ENCODE measurements at regions not wholly inside any gene's neighbourhood (a gene's known extent, or its start where the extent isn't known, plus 50 kb on each side); places are given as distances from the start of the nearest gene placed in this dataset.

DNA sequence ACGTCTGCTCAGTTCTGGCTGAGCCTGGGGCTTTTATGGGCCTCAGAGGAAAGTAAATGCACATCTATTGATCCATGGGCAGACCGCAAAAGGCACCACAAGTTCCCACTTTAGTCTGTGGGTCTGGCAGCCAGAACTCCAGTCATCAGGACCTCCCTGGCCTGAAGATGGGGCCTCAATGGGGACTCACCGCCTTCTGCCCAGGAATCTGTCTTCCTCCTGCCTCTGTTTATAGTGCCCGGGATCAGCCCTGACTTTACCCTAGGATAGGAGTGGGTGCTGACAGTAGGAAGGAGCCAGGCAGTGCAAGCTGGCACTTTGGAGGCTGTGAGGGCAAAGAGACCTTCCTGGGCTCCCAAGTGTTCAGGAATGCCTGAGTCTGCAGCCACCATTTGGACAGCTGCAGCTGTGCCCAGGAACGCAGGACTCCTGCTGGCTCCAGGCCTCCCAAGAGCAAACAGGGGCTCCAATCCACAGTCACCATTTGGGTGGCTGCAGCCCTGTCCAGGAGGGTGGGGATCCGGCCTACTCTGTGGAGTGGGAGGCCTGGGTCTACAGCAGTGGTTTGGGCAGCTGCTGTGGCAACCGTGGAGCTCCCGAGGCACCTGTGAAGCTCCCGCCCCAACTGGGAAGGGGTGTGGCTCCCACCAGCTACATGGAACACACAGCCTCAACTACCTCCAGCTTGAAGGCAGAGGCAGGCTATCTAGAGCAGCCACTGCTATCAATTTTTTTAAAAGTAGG lies 1440.9 kb upstream of the ADGRL3 start:
- no peak overlapping the region for H3K4me2 ChIP-seq (ENCODE audit: insufficient read depth in 1 of 2, low read depth in 2 of 2, low read length in 2 of 2)
- ChIA-PET CTCF (ENCODE audit: partially characterized antibody) (interaction anchor here (1.0 kb wide), 1 partner anchor 188 kb away, joined by 4 read pairs; no protein-coding TSS in a partner anchor), POLR2A (ENCODE audit: partially characterized antibody) (no interaction called here)
- peak overlapping the region; percentile 85; the same call in 1 of the 2 replicates for H4K8ac ChIP-seq (ENCODE audit: extremely low read depth, insufficient read depth, low read length)
- H4K20me1 ChIP-seq (replicated peaks in 1 of 2; ENCODE audit: control insufficient read depth in 1 of 2, insufficient read depth in 2 of 2, low read length in 2 of 2): no peaks in the 10 kb centered on the region
- H2BK12ac ChIP-seq (ENCODE audit: low read depth, low read length): no peak overlapping the region
- H2BK20ac ChIP-seq (ENCODE audit: low read length): no peak overlapping the region
- H3K4me1 ChIP-seq (replicated peaks in 1 of 4; ENCODE audit: control insufficient read depth in 3 of 4, insufficient read depth in 4 of 4, low read length in 3 of 4): no peaks in the 10 kb centered on the region
- no peak overlapping the region for H2AK5ac ChIP-seq (ENCODE audit: low read depth, low read length)
- H3K79me1 ChIP-seq (ENCODE audit: low read depth, low read length): no peaks in the 10 kb centered on the region
- H4K5ac ChIP-seq (ENCODE audit: insufficient read length, low read depth, low read length): no peak overlapping the region
- no peak overlapping the region for H3K14ac ChIP-seq (ENCODE audit: insufficient read length)
- FAIRE-seq: no peak
- TF ChIP-seq MAFK (IDR thresholded peaks at IDR 0.05; ENCODE audit: low read depth, low read length) (no peak), CEBPB (IDR thresholded peaks at IDR 0.05; ENCODE audit: low read depth, low read length) (no peak), GTF2F1 (IDR thresholded peaks at IDR 0.05; ENCODE audit: borderline replicate concordance, low read depth, low read length) (no peak), SP2 (IDR thresholded peaks at IDR 0.05; ENCODE audit: low read length) (no peak), KDM4A (IDR thresholded peaks at IDR 0.05; ENCODE audit: low read depth, low read length, severe bottlenecking) (no peak), CREB1 (IDR thresholded peaks at IDR 0.05) (no peak)
- no peaks in the 10 kb centered on the region for H3K36me3 ChIP-seq (ENCODE audit: control insufficient read depth in 2 of 4, insufficient read depth in 4 of 4, low read length in 3 of 4)
- no peak overlapping the region for H4K91ac ChIP-seq (replicated peaks; ENCODE audit: insufficient read length, low read length)
- DNase-seq (ENCODE audit: low read depth in 1 of 2, low spot score in 2 of 2): peak in 1 of 2 experiments; percentile 40
- no peak overlapping the region for H3K27ac ChIP-seq (ENCODE audit: low read depth, low read length)
- H3K18ac ChIP-seq (ENCODE audit: extremely low read depth, low read length): no peak overlapping the region
- H2BK15ac ChIP-seq (ENCODE audit: low read length): no peak overlapping the region
- no peak overlapping the region for H3K56ac ChIP-seq (replicated peaks; ENCODE audit: insufficient read length, low read depth, low read length)
- H2BK120ac ChIP-seq (replicated peaks; ENCODE audit: low read depth, low read length): no peak overlapping the region
- H3K9ac ChIP-seq (replicated peaks in 1 of 4; ENCODE audit: extremely low read depth in 1 of 4, low read depth in 3 of 4, low read length in 3 of 4): no peak overlapping the region
- H3K9me3 ChIP-seq (ENCODE audit: insufficient read depth in 2 of 2, low read depth in 1 of 2, low read length in 1 of 2): no peaks in the 10 kb centered on the region
- WGBS, 2 experiments (ENCODE audit: extremely low coverage in 1 of 2, insufficient coverage in 1 of 2, insufficient read length in 1 of 2, insufficient replicate concordance in 2 of 2, low coverage in 1 of 2, low lambda C conversion rate in 2 of 2, missing lambda C conversion rate in 1 of 2): 88% methylated on average over 9 of the region's 9 CpGs; no CpG with 5 or more reads in 1 of the 2 experiments
- H3K23ac ChIP-seq (ENCODE audit: insufficient read length): no peak overlapping the region
- H3K4me3 ChIP-seq (ENCODE audit: extremely low read depth in 1 of 4, insufficient read depth in 2 of 4, low read depth in 3 of 4, low read length in 4 of 4): no peak overlapping the region
- H2BK5ac ChIP-seq (ENCODE audit: low read depth, low read length): no peak overlapping the region
- H2AFZ ChIP-seq (ENCODE audit: low read length): peak overlapping the region; percentile 22; the same call in 1 of the 2 replicates
- H3K79me2 ChIP-seq (ENCODE audit: control insufficient read depth in 1 of 2, insufficient read depth in 2 of 2, low read length in 2 of 2): no peaks in the 10 kb centered on the region
- no peak overlapping the region for H3K4ac ChIP-seq (replicated peaks; ENCODE audit: insufficient read length, low read depth, low read length)
- no peaks in the 10 kb centered on the region for H3K27me3 ChIP-seq (replicated peaks in 1 of 4; ENCODE audit: control insufficient read depth in 3 of 4, extremely low read depth in 1 of 4, insufficient read depth in 3 of 4, low read length in 3 of 4)
- H3K23me2 ChIP-seq (ENCODE audit: low read depth, low read length): no peaks in the 10 kb centered on the region
